ENCODE measurements at regions not wholly inside any gene's neighbourhood (a gene's known extent, or its start where the extent isn't known, plus 50 kb on each side); places are given as distances from the start of the nearest gene placed in this dataset.
"Not testable (repeated sequence)": the region's sequence is repeated elsewhere in the genome, so short reads cannot be mapped to it uniquely, and the experiment has no call there.

DNA sequence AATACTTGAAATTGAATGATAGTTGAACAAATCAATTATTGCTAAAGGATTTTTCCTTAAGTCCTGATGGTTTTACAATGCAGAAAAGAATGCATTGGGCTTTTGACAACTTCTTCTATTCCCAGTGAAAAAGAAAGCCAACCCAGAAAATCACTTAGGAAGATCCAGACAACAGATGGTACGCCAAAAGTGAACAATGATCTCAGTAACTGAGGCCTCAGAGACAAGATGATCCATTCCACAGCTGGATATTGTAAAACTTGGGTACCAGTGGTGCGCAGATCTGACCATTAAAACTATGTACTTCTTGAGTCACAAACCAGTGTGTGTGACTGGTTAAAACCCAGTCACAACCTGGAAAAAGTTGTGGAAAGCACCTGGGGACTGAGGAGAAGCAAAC, 173.5 kb downstream of the ETAA1 start:
- DNase-seq (ENCODE audit: low spot score in 2 of 2): no peak
- peaks cover 1% of the 10 kb centered on the region for H3K27me3 Mint-ChIP-seq
- no peaks in the 10 kb centered on the region for H3K4me1 Mint-ChIP-seq
- no peak overlapping the region for H3K27ac Mint-ChIP-seq
- no peaks in the 10 kb centered on the region for H3K9me3 Mint-ChIP-seq
- H3K36me3 Mint-ChIP-seq: no peaks in the 10 kb centered on the region
- ATAC-seq (ENCODE audit: low read depth): no peak
- H3K4me3 Mint-ChIP-seq: no peak overlapping the region

DNA sequence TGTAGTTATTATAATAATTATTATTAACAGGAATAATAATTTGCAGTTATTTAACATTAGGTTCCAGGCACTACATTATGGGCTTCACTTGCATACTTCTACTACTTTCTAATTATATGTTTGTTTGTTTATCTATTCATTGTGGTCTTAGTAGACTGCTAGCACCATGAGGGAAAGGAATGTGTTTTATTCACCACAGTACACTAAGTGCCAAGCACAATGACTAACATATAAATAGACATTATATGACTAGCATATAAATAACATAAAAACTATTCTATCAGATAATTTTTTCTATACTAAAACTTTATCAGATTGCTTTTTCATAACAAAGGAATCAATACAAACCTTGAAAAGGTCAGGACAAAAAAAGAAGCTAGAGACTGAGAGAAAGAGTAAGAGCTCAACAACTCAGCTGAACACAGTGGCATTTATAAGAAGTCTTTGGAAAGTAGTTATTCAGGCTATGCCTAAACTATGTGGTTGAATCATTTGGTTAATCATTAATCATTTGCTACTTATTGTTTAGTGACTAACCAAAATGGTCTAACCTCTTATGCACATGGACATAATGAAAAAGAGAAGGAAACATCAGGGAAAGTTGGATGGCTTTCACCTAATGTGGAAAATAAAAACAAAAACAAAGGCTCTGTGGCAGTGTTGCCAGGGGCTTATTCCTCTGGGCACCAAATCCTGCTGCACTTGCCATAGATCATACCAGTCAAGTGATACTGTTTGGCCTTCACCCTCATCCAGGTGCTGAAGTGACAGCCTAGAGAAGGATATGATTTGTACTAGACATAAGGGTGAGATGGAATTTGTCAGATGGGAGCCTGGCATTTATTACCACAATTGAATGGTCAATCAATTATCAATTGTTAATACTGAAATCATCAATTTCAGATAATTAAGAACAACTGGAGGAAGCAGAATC, 174.9 kb downstream of the ETAA1 start:
- Mint-ChIP-seq H3K27ac (no peak overlapping the region), H3K36me3 (no peaks in the 10 kb centered on the region), H3K4me1 (no peaks in the 10 kb centered on the region), H3K4me3 (no peak overlapping the region), H3K27me3 (peaks cover 2% of the 10 kb centered on the region), H3K9me3 (peaks cover 2% of the 10 kb centered on the region)
- ATAC-seq (ENCODE audit: low read depth) (no peak), DNase-seq (ENCODE audit: low spot score in 2 of 2) (no peak)

DNA sequence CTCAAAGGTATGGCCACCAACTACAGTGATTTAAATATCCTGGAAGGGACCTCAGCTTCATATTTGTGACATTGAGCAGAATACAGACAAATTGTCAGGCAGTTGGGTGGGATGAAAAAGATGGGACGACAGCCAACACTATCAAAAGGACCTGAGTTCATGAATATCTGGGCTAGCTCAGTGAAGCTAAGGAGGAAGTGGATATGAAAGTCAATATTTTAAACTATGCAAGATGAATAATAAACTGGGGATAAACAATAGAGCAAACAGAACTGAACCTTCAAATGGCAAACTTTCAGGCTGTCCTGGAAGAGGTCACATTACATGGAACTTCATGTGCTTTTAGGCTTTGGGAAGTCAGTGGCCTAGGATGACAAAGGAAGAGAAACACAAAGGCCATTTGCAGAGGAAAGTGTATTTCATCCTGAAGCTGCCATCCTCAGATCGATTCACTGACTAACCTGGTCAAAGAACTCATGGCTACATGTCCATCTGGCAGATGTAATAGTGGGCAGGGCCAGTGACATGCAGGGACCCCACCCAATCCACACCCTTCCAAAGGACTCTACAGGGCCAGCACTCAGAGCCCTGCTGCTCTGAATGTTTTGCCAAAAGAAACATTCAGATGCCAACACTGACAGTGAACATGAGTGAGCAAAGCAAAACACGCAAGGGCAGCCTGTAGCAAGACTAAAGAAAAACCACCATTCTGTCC, 175.7 kb downstream of the ETAA1 start:
- Mint-ChIP-seq H3K4me1 (no peaks in the 10 kb centered on the region), H3K9me3 (peaks cover 3% of the 10 kb centered on the region), H3K36me3 (no peaks in the 10 kb centered on the region), H3K4me3 (no peak overlapping the region), H3K27ac (no peak overlapping the region), H3K27me3 (peaks cover 2% of the 10 kb centered on the region)
- ATAC-seq (ENCODE audit: low read depth): no peak
- no peak for DNase-seq (ENCODE audit: low spot score in 2 of 2)

DNA sequence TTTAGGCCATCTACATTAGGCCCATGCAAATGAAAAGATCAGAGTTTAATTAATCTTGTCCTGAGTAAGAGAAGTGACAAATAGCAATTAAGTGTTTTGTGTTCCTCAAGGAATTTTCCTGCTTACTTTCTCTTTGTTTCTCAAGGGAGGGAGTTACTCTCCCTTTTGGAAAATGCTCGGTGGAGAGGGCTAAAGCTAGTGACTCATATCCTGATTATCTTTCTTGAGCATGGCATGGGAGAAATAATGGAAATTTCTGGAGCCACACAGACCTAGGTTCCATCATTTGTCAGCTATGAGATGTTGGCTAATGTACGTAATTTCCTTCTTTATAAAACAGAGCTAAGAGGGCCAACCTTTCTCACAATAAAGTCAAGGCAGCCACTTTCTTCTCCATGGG, 177.1 kb downstream of the ETAA1 start:
- Mint-ChIP-seq H3K9me3 (peaks cover 4% of the 10 kb centered on the region), H3K36me3 (no peaks in the 10 kb centered on the region), H3K4me1 (no peaks in the 10 kb centered on the region), H3K4me3 (no peak overlapping the region), H3K27me3 (peaks cover 2% of the 10 kb centered on the region), H3K27ac (no peak overlapping the region)
- ATAC-seq (ENCODE audit: low read depth) (no peak), DNase-seq (ENCODE audit: low spot score in 2 of 2) (no peak)

DNA sequence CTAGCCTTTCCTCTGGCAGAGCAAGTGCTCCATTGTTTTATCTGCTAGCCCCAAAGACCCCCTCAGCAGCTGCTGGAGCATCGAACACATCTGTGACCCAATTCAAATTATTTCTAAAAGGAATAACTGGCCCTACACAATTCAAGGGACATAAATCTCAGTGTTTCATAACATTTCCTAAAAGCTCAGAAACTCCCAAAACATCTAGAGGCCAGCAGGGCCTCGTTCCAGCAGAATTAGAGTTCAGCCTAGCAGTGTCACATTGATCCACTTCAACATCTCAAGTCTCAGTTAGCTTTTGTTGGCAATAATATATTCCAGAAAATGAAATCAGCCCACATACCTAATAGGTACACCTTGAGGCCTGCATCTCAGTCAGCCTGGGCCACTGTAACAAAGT, 179.1 kb downstream of the ETAA1 start:
- no peak for ATAC-seq (ENCODE audit: low read depth)
- Mint-ChIP-seq H3K4me3 (no peak overlapping the region), H3K27me3 (peaks cover 2% of the 10 kb centered on the region), H3K36me3 (no peaks in the 10 kb centered on the region), H3K4me1 (no peaks in the 10 kb centered on the region), H3K27ac (no peak overlapping the region), H3K9me3 (peaks cover 5% of the 10 kb centered on the region)
- DNase-seq (ENCODE audit: low spot score in 2 of 2): no peak

DNA sequence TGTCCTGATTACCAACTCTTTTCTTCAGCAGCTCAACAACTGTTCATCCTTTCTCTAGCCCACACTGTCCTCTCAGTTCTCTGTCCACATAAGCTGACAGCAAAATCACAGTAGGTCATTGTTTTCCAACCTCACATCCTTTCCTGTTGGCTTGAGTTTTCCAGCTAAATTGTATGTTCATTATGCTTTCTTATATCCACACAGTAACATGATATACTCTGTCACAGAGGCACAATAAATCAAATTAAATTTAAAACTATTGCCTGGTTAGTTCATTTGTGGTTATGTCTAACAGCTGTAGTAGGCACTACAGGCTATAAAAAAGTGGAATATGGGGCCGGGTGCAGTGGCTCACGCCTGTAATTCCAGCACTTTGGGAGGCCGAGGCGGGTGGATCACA, 179.9 kb downstream of the ETAA1 start:
- Mint-ChIP-seq H3K36me3 (no peaks in the 10 kb centered on the region), H3K27ac (no peak overlapping the region), H3K4me1 (no peaks in the 10 kb centered on the region), H3K4me3 (no peak overlapping the region), H3K27me3 (peaks cover 2% of the 10 kb centered on the region), H3K9me3 (peaks cover 5% of the 10 kb centered on the region)
- ATAC-seq (ENCODE audit: low read depth) (no peak), DNase-seq (ENCODE audit: low spot score in 2 of 2) (no peak)

DNA sequence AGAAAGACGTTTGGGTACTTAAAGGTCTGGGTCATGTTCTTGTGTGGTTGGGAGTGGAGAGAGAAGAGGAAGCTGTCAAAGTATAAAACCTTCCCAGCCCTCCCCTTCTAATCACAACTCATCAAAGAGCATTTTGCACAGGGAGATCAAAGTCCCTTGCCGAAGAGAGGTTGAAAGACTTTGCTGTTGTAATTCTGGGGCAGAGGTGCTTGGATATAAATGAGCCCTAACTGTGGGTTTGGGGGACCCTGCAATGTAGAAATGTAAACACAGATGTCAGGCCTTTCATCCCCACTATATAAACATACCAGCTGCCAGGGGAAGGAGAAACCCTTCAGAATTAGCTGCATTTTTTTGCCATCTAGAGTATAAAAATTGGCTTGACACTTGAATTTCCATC, 182.1 kb downstream of the ETAA1 start:
- DNase-seq (ENCODE audit: low spot score in 2 of 2) (no peak), ATAC-seq (ENCODE audit: low read depth) (no peak)
- Mint-ChIP-seq H3K4me1 (no peaks in the 10 kb centered on the region), H3K27ac (no peak overlapping the region), H3K4me3 (no peak overlapping the region), H3K36me3 (no peaks in the 10 kb centered on the region), H3K9me3 (peaks cover 5% of the 10 kb centered on the region), H3K27me3 (peaks cover 2% of the 10 kb centered on the region)

DNA sequence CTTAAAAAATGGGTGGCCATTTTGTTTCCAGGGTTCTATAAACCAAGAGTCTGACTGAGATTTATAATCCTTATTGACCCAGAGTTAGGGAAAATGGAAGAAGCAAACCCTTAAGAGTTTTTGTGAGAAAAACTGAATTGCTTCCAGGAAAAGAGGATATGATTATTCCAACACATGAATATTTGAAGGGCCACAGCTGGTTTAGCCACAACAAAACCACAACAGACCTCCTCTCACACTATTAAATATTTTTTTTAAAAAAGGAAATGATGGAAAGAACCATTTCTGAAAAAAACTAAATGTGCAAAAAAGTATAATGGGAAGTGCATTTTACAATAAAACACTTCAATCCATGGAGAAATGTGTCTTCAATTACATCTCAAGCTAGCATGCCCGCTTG, 182.7 kb downstream of the ETAA1 start:
- peaks cover 6% of the 10 kb centered on the region for H3K9me3 Mint-ChIP-seq
- no peak for DNase-seq (ENCODE audit: low spot score in 2 of 2)
- H3K36me3 Mint-ChIP-seq: no peaks in the 10 kb centered on the region
- no peaks in the 10 kb centered on the region for H3K4me1 Mint-ChIP-seq
- H3K27me3 Mint-ChIP-seq: peaks cover 2% of the 10 kb centered on the region
- no peak overlapping the region for H3K27ac Mint-ChIP-seq
- H3K4me3 Mint-ChIP-seq: no peak overlapping the region
- no peak for ATAC-seq (ENCODE audit: low read depth)

DNA sequence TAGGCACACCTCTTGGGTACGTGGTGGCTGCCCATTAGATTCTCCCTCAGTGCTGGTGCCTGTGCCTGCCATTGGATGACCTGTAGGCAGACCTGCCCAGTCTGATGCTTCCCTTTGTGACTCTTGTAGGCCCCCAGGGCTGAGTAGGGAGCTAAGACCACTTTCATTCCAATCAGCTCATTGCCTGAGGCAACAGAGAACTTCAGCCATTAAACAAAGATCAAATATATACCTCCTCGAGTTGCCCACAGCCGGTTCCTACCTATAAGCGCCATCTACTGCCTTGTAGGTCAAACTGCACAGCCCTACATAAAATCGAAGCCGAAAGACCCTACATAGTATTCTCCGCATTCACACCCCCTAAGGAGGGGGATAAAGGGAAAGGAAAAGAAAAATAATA, 184.6 kb downstream of the ETAA1 start:
- H3K9me3 Mint-ChIP-seq: peaks cover 14% of the 10 kb centered on the region
- no peak overlapping the region for H3K27ac Mint-ChIP-seq
- H3K4me3 Mint-ChIP-seq: no peak overlapping the region
- no peak for ATAC-seq (ENCODE audit: low read depth)
- DNase-seq (ENCODE audit: low spot score in 2 of 2): no peak
- no peaks in the 10 kb centered on the region for H3K4me1 Mint-ChIP-seq
- no peaks in the 10 kb centered on the region for H3K36me3 Mint-ChIP-seq
- peaks cover 2% of the 10 kb centered on the region for H3K27me3 Mint-ChIP-seq

DNA sequence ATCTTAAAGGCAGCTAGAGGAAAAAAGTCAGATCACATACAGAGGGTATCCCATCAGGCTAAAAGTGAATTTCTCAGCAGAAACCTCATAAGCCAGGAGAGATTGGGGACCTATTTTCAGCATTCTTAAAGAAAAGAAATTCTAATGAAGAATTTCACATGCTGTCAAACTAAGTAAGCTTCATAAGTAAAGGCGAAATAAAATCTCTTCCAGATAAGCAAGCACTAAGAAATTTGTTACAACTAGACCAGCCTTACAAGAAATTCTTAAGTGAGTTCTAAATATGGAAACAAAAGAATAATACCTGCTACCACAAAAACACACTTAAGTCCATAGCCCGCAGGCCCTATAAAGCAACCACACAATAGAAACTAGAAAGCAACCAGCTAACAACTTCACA, 186.1 kb downstream of the ETAA1 start:
- H3K4me1 Mint-ChIP-seq: no peaks in the 10 kb centered on the region
- peaks cover 11% of the 10 kb centered on the region for H3K9me3 Mint-ChIP-seq
- no peaks in the 10 kb centered on the region for H3K36me3 Mint-ChIP-seq
- no peak for ATAC-seq (ENCODE audit: low read depth)
- no peak overlapping the region for H3K4me3 Mint-ChIP-seq
- DNase-seq (ENCODE audit: low spot score in 2 of 2): no peak
- no peak overlapping the region for H3K27ac Mint-ChIP-seq
- no peaks in the 10 kb centered on the region for H3K27me3 Mint-ChIP-seq

DNA sequence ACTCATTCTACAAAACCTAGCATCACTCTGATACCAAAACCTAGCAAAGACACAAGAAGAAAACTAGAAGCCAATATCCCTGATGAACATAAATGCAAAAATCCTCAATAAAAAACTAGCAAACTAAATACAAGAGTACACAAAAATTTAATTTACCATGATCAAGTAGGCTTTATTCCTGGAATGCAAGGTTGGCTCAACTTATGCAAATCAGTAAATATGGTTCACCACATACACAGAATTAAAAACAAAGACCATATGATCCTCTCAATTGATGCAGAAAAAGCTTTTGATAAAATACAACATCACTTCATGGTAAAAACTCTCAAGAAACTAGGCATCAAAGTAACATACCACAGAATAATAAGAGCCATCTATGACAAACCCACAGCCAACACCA, 188.3 kb downstream of the ETAA1 start:
- no peaks in the 10 kb centered on the region for H3K36me3 Mint-ChIP-seq
- no peak overlapping the region for H3K4me3 Mint-ChIP-seq
- ATAC-seq (ENCODE audit: low read depth) (no peak), DNase-seq (ENCODE audit: low spot score in 2 of 2) (no peak)
- H3K27ac Mint-ChIP-seq: no peak overlapping the region
- H3K27me3 Mint-ChIP-seq: no peaks in the 10 kb centered on the region
- peaks cover 11% of the 10 kb centered on the region for H3K9me3 Mint-ChIP-seq
- H3K4me1 Mint-ChIP-seq: no peaks in the 10 kb centered on the region

DNA sequence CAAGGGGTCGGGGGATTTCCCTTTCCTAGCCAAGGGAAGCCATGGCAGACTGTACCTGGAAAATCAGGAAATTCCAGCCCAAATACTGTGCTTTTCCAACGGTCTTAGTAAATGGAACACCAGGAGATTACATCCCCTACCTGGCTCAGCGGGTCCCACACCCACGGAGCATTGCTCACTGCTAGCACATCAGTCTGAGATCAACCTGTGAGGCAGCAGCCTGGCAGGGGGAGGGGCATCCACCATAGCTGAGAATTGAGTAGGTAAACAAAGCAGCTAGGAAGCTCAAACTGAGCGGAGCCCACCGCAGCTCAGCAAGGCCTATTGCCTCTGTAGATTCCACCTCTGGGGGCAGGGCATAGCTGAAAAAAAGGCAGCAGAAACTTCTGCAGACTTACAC, 192.0 kb downstream of the ETAA1 start:
- not testable (repeated sequence) for ATAC-seq (ENCODE audit: low read depth); H3K27me3 Mint-ChIP-seq; H3K27ac Mint-ChIP-seq; H3K4me3 Mint-ChIP-seq; H3K36me3 Mint-ChIP-seq; H3K4me1 Mint-ChIP-seq; DNase-seq (ENCODE audit: low spot score in 2 of 2)
- peaks cover 15% of the 10 kb centered on the region for H3K9me3 Mint-ChIP-seq

DNA sequence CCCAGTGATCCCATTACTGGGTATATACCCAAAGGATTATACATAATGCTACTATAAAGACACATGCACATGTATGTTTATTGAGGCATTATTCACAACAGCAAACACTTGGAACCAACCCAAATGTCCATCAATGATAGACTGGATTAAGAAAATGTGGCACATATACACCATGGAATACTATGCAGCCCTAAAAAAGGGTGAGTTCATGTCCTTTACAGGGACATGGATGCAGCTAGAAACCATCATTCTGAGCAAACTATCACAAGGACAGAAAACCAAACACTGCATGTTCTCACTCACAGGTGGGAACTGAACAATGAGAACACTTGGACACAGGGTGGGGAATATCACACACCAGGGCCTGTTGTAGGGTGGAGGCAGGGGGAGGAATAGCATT, 197.4 kb downstream of the ETAA1 start:
- not testable (repeated sequence) for H3K27me3 Mint-ChIP-seq; H3K4me3 Mint-ChIP-seq; H3K9me3 Mint-ChIP-seq; H3K36me3 Mint-ChIP-seq; DNase-seq (ENCODE audit: low spot score in 2 of 2); ATAC-seq (ENCODE audit: low read depth); H3K27ac Mint-ChIP-seq; H3K4me1 Mint-ChIP-seq

DNA sequence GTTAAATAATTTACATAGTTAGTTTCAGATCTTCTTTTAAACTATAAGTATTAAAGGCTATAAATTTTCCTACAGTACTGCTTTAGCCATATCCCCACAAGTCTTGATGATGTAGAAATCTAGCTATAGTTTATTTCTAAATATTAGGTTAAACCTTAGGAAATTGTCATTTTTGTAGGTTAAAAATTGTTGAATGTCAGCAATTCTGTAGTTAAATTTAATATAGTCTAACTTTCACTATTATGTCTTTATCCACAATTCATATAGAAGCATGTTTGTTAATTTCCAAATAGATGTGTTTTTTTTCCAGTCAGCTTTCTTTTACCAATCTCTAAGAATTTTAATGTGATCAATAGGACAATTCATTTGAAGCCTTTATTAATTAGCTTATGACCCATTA, 199.7 kb downstream of the ETAA1 start:
- Mint-ChIP-seq H3K4me3 (no peak overlapping the region), H3K27me3 (no peaks in the 10 kb centered on the region), H3K36me3 (no peaks in the 10 kb centered on the region), H3K27ac (no peak overlapping the region), H3K4me1 (no peaks in the 10 kb centered on the region), H3K9me3 (peaks cover 7% of the 10 kb centered on the region)
- ATAC-seq (ENCODE audit: low read depth) (no peak), DNase-seq (ENCODE audit: low spot score in 2 of 2) (no peak)
